Daoy (cell line): ENCODE measurements at regions not wholly inside any gene's neighbourhood (a gene's known extent, or its start where the extent isn't known, plus 50 kb on each side); places are given as distances from the start of the nearest gene placed in this dataset.
"Not testable (repeated sequence)": the region's sequence is repeated elsewhere in the genome, so short reads cannot be mapped to it uniquely, and the experiment has no call there.

Experiments used
- DNase-seq: peaks from one replicate; pipeline ENCODE4 v3.0.0-alpha.2; 2015; ENCODE audit warnings: low read depth

DNA sequence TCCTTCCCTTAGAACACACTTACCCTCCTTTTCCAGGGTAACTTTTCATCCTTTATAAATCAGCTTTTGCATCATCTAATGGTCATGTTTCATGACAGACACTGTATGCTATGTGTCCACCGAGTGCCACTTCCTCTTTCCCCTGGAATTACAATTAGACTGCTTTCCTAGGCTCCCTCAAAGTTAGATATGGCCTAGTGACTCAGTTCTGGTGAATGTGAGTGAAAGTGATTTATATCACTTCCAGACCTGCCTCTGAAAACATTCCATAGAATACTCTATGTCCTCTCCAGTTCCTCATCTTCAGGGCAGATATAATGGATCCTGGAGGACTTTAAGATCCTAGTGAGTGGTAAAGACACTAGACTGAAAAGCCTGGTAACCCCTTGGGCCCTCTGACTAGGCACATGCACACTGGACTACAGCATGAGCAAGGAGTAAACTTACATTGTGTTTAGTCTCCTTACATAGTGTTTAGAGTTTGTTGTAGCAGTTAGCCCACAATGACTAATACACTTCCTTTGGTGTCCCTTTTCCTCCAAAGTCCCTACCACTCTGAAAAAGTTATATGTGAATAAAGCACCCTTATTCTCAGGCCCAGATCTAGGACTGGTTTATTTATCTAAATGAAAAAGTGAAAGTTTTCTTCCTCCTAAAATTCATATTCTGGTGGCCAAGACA lies 59.3 kb downstream of the GPR88 start:
- DNase-seq, result peak; percentile 94

DNA sequence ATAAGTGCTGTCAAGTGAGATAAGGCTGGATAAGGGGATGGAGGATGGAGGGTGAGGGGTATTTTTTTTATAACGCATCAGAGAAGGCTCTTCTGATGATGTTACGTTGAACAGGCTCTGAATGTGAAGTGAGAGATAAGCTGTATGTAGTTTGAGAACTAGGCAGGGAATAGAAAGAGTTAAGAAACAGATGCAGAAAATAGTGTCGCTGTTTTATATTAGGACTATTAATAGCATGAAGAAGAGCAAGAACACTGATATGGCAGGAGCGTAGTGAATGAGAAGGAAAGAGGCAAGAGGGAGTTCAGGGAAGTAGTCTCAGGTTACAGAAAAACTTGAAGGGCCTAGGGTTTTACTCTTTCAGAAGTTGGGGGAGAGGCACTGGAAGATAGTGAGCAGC lies 59.8 kb downstream of the GPR88 start:
- no peak for DNase-seq

DNA sequence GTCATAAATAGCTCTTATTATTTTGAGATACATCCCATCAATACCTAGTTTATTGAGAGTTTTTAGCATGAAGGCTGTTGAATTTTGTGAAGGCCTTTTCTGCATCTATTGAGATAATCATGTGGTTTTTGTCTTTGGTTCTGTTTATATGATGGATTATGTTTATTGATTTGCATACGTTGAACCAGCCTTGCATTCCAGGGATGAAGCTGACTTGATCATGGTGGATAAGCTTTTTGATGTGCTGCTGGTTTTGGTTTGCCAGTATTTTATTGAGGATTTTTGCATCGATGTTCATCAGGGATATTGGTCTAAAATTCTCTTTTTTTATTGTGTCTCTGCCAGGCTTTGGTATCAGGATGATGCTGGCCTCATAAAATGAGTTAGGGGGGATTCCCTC lies 62.4 kb downstream of the GPR88 start:
- DNase-seq, result not testable (repeated sequence)

DNA sequence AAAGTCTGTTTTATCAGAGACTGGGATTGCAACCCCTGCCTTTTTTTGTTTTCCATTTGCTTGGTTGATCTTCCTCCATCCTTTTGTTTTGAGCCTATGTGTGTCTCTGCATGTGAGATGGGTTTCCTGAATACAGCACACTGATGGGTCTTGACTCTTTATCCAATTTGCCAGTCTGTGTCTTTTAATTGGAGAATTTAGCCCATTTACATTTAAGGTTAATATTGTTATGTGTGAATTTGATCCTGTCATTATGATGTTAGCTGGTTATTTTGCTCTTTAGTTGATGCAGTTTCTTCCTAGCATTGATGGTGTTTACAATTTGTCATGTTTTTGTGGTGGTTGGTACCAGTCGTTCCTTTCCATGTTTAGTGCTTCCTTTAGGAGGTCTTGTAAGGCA lies 64.1 kb downstream of the GPR88 start:
- DNase-seq, result not testable (repeated sequence)

DNA sequence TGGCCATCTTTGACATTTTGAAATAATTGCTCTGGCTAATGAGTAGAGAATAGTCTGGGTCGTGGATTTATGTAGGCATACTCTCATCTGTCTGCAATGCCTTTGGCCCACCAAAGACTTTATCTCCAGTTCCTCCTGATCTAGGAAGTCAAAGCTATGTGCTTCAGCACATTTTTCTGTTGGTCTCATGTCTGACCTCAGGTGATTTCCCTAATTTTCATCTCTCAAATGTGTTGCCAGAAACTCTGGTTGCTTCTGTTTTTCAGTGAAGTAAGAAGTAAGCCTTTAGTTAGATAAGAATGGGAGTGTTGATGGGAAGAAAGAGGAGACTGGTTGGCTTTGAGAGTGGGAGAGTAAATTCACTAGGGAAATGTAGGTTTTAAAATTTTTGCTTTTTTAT lies 66.4 kb downstream of the GPR88 start:
- DNase-seq, result no peak

DNA sequence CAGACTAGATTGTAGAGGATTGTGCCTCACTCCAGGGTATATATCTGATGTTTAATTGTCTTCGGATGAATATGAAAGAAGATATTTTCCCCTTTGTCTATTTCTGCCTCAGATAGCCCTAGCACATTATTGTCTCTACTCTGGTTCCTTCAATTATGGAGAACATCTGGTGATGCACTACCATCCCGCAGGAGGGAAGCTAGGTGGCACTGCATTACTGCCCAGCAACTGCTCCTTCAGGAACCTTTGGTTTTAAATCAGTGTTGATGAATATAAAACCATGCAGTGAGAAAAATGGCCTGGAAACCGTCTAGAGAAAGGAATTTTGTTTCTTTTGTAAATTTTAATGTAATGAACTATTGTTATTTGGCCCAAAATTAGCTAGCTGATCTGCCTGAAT lies 68.5 kb downstream of the GPR88 start:
- DNase-seq, result peak; percentile 81

DNA sequence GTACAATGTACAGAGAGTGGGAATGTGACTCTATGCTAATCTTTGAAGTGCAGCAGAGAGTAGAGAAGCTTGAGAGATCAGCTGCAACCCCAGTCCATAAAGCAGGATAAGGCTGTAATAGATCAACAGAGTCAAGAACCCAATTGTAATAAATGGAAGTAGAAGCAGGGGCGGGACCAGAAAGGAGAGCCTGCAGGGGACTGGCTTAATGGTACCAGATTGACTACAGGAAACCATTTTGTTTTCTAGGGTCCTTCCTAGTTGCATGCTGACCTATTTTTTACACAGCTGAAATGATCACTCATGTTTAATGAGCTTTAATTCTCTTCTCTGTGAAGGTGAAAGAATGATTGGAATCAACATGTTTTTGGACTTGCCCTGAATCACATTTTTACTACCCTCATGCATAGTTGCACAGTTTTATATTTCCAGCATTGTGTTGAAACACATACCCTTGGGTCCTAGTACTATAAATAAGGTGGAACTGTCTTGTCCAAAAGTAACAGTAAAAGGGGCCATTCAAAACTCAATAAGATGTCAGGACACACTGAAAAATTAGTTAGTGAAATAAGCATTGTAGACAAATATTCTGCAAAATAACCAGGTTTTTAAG lies 69.8 kb downstream of the GPR88 start:
- no peak for DNase-seq

DNA sequence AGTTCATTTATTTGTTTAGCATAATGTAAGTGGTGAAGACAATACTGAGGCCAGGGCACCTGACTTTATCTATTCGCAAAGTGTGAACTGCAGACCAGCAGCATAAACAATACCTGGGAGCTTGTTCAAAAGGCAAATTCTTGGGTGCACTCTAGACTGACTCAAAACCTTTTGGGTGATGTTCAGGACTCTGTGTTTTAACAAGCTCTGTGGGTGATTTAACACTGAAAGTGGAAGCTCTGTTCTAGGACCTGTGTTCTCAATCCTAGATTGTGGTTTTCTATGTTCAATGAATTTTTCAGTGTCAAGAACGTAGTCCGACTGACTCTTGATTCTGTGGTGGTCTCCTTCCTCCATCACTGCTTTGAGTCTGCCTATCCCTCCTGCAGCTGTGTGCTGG lies 71.9 kb downstream of the GPR88 start:
- DNase-seq, result no peak

DNA sequence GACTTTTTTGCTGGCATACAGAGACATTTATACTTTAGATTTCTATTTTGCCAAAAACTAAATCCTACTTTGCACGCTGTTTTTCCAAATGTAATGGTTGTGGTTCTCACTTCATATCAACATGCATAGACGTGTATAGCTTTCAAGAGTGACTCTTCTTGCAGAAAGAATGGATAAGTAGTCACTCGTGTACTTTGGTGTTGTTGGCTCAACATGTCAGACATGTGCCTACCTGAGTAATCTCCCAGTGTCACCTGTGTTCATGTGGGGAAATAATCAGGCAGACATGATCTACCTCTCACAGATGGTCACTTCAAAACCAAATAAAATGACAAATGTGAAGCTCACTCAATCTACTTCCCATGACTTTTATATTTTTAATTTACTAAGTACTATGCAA lies 73.1 kb downstream of the GPR88 start:
- DNase-seq, result no peak

DNA sequence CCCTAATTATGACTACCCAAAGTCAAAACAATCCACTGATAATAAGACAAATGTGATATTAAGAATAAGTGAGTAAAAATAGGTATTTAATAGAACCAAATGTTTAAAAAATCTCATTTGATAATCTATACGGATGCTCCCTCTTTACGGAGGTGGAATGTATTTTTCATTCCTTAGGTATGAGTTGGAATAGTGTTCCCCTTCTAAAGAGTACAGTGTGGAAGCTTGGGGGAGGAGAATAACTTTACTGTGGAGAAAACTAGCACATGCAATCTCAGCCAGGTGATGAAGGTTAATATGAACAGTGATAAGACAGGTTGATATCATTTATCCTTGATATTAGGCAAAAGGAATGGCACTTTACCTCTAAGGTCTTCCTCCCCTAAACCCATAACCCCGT lies 74.6 kb downstream of the GPR88 start:
- DNase-seq, result no peak

DNA sequence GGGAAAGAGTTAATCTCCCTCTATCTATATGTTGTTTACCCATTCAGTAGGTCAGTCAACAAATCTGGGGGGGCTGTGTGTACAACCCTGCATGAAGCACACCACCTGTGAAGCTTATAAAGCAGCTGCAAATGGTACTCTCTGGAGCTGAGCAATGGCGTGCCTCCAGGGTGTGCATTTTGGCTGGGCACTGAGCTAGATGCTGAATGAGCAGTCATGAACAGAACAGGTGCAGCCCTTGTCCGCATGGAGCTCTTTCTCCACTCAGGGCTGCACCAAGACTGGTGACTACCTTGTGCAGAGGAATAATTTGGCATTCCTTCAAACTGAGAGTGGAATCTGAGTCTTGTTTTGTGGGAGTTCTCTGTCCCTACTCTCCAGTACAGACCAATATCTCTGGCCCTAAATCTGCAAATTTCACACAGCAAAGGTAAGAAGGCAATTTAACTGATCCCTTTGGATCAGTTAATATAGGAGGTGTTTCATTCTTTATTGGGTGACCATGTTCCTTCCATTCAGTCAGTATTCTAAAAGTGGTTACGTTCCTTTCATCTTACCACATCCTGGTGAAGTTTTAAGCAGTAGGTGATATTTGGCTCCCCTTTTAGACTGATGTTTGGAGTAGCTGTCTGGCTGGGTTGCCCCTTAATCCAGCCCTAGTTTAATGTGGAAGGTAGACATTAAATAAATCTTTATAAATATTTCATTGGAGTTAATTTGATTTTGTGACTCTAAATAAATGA lies 76.0 kb downstream of the GPR88 start:
- DNase-seq, result no peak

DNA sequence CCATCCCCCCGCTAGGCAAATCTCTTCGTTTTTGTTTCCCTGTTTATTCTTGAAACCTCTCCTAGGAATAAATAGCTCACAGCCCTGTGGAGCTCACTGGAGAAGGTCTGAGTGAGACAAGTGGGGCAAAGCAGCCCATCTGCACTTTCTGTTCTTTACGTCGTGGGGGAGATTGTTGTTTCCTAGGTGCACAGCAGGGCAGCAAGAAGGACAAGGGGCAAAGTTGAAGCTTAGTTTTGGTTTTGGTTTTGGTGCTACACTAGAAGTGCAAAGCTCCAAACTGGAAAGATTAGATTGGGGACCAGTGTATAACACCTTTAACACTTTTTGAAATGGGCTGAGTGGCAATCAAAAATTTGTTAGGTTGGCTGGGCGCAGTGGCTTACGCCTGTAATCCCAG lies 76.6 kb downstream of the GPR88 start:
- DNase-seq, result no peak

DNA sequence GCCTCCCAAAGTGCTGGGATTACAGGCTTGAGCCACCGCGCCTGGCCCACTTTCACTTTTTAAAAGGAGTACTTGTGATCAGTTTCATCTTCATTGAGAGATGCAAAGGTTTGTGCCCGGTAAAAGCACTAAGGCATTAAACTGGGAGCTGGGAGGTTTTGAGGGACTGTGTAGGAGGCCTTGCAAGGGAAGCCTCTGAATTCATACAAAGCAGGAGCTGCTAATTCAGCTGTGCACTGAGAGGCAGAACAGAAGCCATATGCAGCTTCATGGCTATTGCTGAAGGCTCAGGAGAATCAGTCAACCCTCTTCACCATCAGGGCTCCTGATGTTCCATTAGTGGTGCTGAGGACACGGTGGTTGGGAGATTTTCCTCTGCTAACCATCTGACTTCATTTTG lies 77.7 kb downstream of the GPR88 start:
- no peak for DNase-seq

DNA sequence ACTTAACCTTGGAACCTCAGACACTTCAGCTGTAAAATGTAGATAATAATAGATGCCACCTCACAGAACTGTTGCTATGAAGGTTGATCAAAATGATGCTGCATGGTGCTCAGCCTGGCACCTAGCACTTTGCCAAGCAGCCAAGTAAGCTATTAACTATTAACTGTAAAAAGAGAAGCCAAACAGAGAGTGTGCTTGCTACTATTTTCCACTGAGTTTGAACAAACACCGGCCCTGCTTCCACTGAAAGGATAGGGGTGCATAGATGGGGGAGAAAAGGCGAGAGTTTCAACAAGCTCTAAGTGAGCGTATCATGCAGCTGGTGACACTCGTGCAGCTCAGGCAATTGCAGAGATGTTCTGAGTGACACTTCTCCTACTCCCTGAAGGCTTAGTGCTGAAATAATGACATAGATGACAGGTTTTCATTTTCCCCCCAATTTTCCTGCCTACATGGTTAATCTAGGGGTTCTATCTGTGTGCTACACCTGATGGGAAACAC lies 78.2 kb downstream of the GPR88 start:
- no peak for DNase-seq

DNA sequence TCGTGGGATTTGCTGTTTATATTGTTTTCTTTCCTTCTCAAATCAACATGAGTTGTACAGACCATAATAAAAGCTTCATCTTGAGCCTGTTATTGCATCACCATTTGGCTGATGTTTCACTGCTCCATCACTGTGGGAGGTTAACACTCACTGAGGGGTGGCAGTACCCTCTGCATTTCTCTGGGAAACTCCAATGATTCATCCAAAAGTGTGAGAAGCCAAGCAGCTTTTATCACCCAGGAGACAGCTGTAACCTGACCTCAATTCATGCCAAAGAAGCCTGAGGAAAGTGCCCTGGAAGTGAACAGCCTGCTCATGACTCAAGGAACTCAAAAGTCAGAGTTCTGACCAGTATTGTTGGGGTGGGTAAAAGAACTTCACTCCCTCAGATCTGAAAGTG lies 84.1 kb downstream of the GPR88 start:
- peak; percentile 99 for DNase-seq

DNA sequence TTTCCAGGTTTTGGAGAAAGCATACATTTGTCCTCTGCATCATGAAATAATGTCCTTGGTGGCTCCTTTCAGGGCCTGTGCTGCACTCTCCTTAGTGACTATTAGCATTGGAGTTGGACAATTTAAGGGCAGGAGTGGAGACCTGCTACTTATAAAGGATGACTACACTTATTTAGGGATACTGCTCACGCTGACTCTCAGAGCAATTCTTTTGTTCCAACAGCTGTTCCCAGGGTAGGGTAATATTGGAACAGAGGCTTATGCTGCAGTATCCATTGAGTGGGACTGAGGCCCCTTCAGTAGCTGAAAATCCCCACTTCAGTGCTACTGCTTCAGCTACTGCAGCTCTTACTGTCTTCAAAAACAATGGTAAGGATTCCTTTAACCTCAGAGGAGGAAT lies 84.6 kb downstream of the GPR88 start:
- DNase-seq, result peak; percentile 29

DNA sequence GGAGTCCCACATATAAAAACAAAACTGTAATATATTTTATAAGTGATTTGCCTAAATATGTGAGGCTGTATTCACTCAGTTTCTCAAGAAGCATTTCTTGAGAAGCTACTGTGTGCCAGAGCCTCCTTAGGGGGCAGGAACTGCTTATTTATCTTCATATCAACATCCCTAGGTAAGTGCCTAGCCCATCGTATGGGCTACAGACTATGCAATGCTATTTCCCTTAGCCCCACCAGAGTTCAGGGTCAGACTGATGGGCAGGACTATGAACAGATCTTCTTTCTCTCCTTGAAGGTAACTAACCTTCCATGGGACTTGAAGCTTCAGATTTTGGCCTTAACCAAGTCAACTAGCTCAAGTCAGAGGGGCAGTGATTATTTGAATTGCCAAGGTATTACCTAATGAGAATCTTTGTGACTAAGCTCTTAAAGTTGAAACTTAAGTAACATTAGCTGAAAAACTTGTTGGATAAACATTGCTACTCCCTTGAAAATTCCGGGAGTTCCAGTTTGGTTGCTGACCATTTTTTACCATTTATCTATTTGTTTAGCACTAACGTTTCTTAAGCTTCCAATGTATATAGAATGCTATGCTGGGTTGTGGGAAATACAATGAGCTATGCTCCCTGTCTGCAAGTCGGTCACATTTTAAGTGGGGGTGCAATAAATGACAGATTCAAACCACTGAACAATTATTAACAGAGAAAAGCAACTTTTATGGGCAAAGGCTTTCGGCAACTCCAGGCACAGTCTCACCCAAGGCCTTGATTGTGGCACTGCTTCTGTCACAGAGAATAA lies 85.2 kb downstream of the GPR88 start:
- peak; percentile 59 for DNase-seq

DNA sequence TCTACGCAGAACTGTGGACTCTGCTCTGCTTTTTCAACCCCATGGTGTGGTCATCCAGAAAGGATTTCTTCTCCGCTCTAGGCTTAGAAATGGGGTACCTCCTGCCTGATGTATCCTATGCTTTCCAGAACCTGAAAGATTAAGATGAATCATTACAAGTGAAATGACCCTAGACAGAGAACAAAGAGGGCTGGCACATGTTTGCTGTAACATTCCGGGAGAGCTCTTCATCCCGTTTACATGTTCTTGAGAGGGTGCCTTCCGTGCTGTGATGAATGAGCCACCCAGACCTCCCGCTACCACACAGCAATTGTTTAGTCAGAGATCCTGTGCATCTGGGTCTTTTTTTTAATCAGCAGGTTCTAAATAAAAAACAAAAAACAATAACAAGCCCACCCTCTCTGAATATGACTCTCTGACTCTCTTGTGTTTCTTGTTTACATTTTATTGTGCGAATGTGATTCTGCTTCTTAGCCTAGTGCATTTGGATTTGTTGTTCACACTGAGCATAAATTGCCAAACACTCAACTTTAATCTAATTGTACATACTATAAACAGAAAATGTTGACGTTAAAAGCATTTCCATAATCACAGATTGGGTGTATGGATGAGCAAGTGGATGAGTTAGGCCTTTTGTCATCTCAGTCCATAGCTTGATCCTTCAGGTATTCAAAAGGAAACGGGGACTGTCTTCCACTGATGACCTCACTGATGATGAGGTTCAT lies 87.1 kb downstream of the GPR88 start:
- DNase-seq, result peak; percentile 82

DNA sequence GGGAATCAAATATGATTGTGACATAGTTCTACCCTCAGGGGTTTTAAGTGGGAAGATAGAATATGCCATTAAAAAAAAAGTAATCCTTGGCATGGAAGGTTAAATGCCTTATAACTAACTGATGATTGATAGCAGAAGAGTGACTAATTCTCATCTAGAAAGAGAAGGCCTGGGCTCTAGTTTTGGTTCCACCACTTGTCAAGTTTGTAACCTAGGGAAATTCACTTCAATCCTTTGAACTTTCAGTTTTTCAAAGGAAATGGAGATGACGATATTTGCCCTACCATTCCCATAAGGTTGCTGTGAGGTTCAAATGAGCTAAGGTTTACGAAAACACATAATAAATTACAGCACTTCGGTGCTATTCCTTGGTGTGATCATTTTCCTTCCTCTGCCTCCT lies 88.5 kb downstream of the GPR88 start:
- no peak for DNase-seq

DNA sequence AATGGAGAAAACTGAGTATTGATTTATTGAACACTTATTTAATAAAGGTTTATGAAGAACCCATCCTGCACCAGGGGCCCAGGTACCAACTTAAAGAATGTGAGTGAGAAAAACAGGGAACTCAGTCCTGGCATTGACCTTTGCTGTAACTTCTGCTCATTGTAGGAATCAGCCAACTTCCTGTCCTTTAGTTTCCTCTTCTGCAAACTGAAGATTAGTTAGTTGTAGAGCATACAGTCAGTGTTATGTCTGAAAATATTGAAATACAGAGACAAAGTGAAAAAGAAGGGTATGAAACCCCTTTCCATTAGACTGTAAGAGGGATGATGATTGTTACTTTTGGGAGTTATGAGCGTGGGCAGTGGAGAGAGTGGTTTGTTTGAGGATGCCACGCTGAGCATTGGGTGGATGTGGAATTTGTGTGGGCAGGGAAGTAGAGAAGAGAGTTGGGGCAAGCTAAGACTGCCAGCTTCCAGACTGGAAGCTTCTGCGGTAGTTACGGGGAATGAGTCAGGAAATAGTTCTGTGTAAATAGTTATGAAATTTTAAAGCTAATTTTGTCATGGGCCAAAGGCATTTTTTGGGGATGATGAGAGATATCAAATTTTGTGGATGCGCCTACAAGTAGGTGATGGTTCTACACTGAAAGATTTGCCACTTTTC lies 89.2 kb downstream of the GPR88 start:
- DNase-seq, result peak; percentile 86

DNA sequence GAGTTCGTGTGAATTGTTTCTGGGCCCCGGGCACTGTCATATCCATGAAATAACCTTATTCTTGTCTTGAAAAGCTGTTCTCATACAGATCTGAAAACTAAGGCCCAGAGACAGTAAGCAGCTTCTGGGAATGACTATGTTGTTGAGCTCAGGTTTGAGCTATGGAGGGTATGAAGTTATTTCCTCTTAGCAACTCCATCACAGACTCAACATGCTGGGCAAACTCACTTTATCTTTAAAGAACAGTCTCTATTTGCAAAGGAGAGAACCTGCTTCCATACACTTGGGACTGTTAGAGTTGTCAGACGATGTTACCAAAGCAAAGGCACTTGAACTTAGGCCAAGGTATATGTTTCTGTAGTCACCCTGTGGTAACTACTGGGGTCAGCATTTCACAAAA lies 90.0 kb downstream of the GPR88 start:
- no peak for DNase-seq
